ENCODE measurements at regions not wholly inside any gene's neighbourhood (a gene's known extent, or its start where the extent isn't known, plus 50 kb on each side); places are given as distances from the start of the nearest gene placed in this dataset.

DNA sequence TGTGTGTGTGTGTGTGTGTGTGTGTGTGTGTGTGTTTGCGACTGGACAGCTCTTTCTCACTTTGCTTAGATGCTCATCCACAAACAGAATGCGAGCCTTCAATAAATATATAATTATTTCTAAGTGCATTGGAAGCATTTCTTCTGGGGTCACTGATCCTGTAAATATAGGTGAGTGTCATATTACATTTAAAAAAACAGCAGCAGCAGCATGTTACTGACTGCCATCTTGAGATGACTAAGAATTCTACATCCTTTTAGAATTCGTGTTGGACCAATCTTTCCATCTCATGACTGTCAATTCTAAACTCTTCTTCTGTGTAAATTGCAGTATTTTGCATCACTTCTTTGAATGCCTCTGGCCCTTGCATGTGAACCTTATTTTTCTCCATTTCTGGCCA lies 238.0 kb upstream of the DDI1 start:
- Histone ChIP-seq H3K27ac (ENCODE audit: low read depth in 1 of 2, low read length in 2 of 2) (no peak overlapping the region), H3K27me3 (ENCODE audit: control insufficient read depth in 4 of 4, insufficient read depth in 4 of 4, low read length in 3 of 4) (peaks cover 0 to 2% (median 0%) of the 10 kb centered on the region in 4 donors), H3K9ac (ENCODE audit: low read depth in 1 of 2, low read length in 2 of 2) (no peak overlapping the region), H3K9me3 (ENCODE audit: control insufficient read depth in 4 of 4, low read length in 3 of 4) (no peaks in the 10 kb centered on the region), H3K36me3 (ENCODE audit: control insufficient read depth in 4 of 4, insufficient read depth in 3 of 4, low read depth in 1 of 4, low read length in 3 of 4) (no peaks in the 10 kb centered on the region), H3K4me1 (ENCODE audit: control insufficient read depth in 4 of 4, insufficient read depth in 4 of 4, low read length in 3 of 4) (no peaks in the 10 kb centered on the region), H3K4me3 (ENCODE audit: low read depth in 1 of 3, low read length in 3 of 3) (no peak overlapping the region)
- DNase-seq (ENCODE audit: low spot score): no peak
- WGBS: 77% methylated on average over 3 of the region's 3 CpGs
- no peak for TF ChIP-seq HNF4G (IDR thresholded peaks at IDR 0.05)
- no peak for TF ChIP-seq NR2F2 (IDR thresholded peaks at IDR 0.05)
- no peak for TF ChIP-seq SP1 (IDR thresholded peaks at IDR 0.05)
- TF ChIP-seq JUND (IDR thresholded peaks at IDR 0.05): no peak
- TF ChIP-seq, protein P1, sequence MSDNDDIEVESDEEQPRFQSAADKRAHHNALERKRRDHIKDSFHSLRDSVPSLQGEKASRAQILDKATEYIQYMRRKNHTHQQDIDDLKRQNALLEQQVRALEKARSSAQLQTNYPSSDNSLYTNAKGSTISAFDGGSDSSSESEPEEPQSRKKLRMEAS (IDR thresholded peaks at IDR 0.05): no peak
- no peak for TF ChIP-seq EGR1 (IDR thresholded peaks at IDR 0.05; ENCODE audit: low read depth in 2 of 2)
- TF ChIP-seq YY1 (IDR thresholded peaks at IDR 0.05): no peak
- TF ChIP-seq, protein P2, sequence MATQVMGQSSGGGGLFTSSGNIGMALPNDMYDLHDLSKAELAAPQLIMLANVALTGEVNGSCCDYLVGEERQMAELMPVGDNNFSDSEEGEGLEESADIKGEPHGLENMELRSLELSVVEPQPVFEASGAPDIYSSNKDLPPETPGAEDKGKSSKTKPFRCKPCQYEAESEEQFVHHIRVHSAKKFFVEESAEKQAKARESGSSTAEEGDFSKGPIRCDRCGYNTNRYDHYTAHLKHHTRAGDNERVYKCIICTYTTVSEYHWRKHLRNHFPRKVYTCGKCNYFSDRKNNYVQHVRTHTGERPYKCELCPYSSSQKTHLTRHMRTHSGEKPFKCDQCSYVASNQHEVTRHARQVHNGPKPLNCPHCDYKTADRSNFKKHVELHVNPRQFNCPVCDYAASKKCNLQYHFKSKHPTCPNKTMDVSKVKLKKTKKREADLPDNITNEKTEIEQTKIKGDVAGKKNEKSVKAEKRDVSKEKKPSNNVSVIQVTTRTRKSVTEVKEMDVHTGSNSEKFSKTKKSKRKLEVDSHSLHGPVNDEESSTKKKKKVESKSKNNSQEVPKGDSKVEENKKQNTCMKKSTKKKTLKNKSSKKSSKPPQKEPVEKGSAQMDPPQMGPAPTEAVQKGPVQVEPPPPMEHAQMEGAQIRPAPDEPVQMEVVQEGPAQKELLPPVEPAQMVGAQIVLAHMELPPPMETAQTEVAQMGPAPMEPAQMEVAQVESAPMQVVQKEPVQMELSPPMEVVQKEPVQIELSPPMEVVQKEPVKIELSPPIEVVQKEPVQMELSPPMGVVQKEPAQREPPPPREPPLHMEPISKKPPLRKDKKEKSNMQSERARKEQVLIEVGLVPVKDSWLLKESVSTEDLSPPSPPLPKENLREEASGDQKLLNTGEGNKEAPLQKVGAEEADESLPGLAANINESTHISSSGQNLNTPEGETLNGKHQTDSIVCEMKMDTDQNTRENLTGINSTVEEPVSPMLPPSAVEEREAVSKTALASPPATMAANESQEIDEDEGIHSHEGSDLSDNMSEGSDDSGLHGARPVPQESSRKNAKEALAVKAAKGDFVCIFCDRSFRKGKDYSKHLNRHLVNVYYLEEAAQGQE (IDR thresholded peaks at IDR 0.05): no peak
- TF ChIP-seq, protein P3, sequence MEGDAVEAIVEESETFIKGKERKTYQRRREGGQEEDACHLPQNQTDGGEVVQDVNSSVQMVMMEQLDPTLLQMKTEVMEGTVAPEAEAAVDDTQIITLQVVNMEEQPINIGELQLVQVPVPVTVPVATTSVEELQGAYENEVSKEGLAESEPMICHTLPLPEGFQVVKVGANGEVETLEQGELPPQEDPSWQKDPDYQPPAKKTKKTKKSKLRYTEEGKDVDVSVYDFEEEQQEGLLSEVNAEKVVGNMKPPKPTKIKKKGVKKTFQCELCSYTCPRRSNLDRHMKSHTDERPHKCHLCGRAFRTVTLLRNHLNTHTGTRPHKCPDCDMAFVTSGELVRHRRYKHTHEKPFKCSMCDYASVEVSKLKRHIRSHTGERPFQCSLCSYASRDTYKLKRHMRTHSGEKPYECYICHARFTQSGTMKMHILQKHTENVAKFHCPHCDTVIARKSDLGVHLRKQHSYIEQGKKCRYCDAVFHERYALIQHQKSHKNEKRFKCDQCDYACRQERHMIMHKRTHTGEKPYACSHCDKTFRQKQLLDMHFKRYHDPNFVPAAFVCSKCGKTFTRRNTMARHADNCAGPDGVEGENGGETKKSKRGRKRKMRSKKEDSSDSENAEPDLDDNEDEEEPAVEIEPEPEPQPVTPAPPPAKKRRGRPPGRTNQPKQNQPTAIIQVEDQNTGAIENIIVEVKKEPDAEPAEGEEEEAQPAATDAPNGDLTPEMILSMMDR (IDR thresholded peaks at IDR 0.05; ENCODE audit: low read depth, low read length, missing input control): no peak
- TF ChIP-seq RXRA (IDR thresholded peaks at IDR 0.05): no peak
- TF ChIP-seq FOXA1 (IDR thresholded peaks at IDR 0.05): no peak
- TF ChIP-seq, protein P4, sequence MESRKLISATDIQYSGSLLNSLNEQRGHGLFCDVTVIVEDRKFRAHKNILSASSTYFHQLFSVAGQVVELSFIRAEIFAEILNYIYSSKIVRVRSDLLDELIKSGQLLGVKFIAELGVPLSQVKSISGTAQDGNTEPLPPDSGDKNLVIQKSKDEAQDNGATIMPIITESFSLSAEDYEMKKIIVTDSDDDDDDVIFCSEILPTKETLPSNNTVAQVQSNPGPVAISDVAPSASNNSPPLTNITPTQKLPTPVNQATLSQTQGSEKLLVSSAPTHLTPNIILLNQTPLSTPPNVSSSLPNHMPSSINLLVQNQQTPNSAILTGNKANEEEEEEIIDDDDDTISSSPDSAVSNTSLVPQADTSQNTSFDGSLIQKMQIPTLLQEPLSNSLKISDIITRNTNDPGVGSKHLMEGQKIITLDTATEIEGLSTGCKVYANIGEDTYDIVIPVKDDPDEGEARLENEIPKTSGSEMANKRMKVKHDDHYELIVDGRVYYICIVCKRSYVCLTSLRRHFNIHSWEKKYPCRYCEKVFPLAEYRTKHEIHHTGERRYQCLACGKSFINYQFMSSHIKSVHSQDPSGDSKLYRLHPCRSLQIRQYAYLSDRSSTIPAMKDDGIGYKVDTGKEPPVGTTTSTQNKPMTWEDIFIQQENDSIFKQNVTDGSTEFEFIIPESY (IDR thresholded peaks at IDR 0.05): no peak

DNA sequence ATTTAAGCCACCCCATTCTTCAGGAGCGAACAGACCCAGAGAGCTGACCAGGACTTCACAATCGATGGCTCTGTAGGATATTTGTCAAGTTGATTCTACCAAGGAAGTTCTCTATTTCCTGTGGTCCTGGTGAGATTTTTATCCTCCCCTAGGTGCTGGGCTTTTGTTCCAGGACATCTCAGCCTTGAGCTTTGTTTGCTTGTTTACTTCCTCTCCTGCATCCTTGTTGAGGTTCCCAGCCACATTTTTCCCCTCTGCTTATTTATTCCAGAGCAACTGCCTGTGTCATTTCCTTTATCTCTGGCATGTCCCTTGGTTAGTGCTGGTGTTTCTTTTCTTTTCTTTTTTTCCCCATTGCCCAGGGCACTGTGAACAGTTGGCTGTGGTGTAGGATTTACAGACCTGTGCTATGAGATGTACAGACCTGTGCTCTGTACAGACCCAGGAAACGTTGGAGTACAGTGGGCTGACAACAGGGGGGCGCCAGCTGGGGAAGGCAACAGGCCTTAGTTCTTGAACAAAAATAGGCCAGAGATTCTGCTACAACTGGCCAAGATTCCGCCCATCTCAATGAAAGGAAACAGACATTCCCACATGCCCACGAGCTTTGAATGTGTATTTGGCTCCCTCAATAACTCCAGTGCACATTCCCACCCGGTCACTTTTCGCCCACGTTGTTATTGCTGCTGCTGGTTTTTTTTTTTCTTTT lies 235.9 kb upstream of the DDI1 start:
- WGBS: 64% methylated on average over 9 of the region's 9 CpGs
- no peak overlapping the region for H3K4me3 ChIP-seq (ENCODE audit: low read depth in 1 of 3, low read length in 3 of 3)
- H3K4me1 ChIP-seq (ENCODE audit: control insufficient read depth in 4 of 4, insufficient read depth in 4 of 4, low read length in 3 of 4): no peaks in the 10 kb centered on the region
- no peak for TF ChIP-seq JUND (IDR thresholded peaks at IDR 0.05)
- TF ChIP-seq, protein P3 (IDR thresholded peaks at IDR 0.05; ENCODE audit: low read depth, low read length, missing input control): no peak
- TF ChIP-seq SP1 (IDR thresholded peaks at IDR 0.05): no peak
- no peak for TF ChIP-seq FOXA1 (IDR thresholded peaks at IDR 0.05)
- TF ChIP-seq YY1 (IDR thresholded peaks at IDR 0.05): no peak
- no peak for TF ChIP-seq FOXA2 (IDR thresholded peaks at IDR 0.05)
- H3K36me3 ChIP-seq (ENCODE audit: control insufficient read depth in 4 of 4, insufficient read depth in 3 of 4, low read depth in 1 of 4, low read length in 3 of 4): no peaks in the 10 kb centered on the region
- H3K27ac ChIP-seq (ENCODE audit: low read depth in 1 of 2, low read length in 2 of 2): no peak overlapping the region
- no peaks in the 10 kb centered on the region for H3K9me3 ChIP-seq (ENCODE audit: control insufficient read depth in 4 of 4, low read length in 3 of 4)
- peaks cover 0 to 2% (median 0%) of the 10 kb centered on the region in 4 donors for H3K27me3 ChIP-seq (ENCODE audit: control insufficient read depth in 4 of 4, insufficient read depth in 4 of 4, low read length in 3 of 4)
- no peak for DNase-seq (ENCODE audit: low spot score)
- no peak overlapping the region for H3K9ac ChIP-seq (ENCODE audit: low read depth in 1 of 2, low read length in 2 of 2)

Data from liver (tissue), 8 donors.